GM19452 (cell line): ENCODE measurements at regions not wholly inside any gene's neighbourhood (a gene's known extent, or its start where the extent isn't known, plus 50 kb on each side); places are given as distances from the start of the nearest gene placed in this dataset.

ENCODE experiments used
- ATAC-seq: cut with Tn5 transposase; IDR thresholded peaks from one replicate; pipeline ENCODE4 v1.9.1; 2021; ENCODE audit not compliant: unreplicated experiment

- no peak for ATAC-seq
These were observed 207.0 kb downstream of the TBXT start for GRCh38 chr6:165960695-165961094.

GRCh38 chr6:165959627-165960026 lies 208.0 kb downstream of the TBXT start:
- ATAC-seq = no peak

- no peak for ATAC-seq
These were observed 210.8 kb downstream of the TBXT start for GRCh38 chr6:165956874-165957273.

GRCh38 chr6:165952514-165952913 lies 215.1 kb downstream of the TBXT start:
- no peak for ATAC-seq

GRCh38 chr6:165950316-165950715 lies 217.3 kb downstream of the TBXT start:
- ATAC-seq = no peak

GRCh38 chr6:165949324-165949723 lies 218.3 kb downstream of the TBXT start:
- no peak for ATAC-seq

- no peak for ATAC-seq
These were observed 223.6 kb downstream of the TBXT start for GRCh38 chr6:165944002-165944466.

GRCh38 chr6:165941786-165942185 lies 225.9 kb downstream of the TBXT start:
- ATAC-seq = no peak

GRCh38 chr6:165941249-165941775 lies 226.3 kb downstream of the TBXT start:
- no peak for ATAC-seq

- no peak for ATAC-seq
These were observed 227.3 kb downstream of the TBXT start for GRCh38 chr6:165940366-165940765.

- ATAC-seq = no peak
These were observed 227.9 kb downstream of the TBXT start for GRCh38 chr6:165939601-165940290.

- ATAC-seq = no peak
These were observed 228.6 kb downstream of the TBXT start for GRCh38 chr6:165939047-165939446.

GRCh38 chr6:165937564-165938358 lies 229.9 kb downstream of the TBXT start:
- no peak for ATAC-seq

- no peak for ATAC-seq
These were observed 231.0 kb downstream of the TBXT start for GRCh38 chr6:165936660-165937059.

- no peak for ATAC-seq
These were observed 231.6 kb downstream of the TBXT start for GRCh38 chr6:165936096-165936495.

- no peak for ATAC-seq
These were observed 236.0 kb downstream of the TBXT start for GRCh38 chr6:165931675-165932074.

GRCh38 chr6:165930668-165931214 lies 236.9 kb downstream of the TBXT start:
- no peak for ATAC-seq

- no peak for ATAC-seq
These were observed 238.0 kb downstream of the TBXT start for GRCh38 chr6:165929607-165930006.

- no peak for ATAC-seq
These were observed 241.3 kb downstream of the TBXT start for GRCh38 chr6:165926378-165926777.

GRCh38 chr6:165925474-165926156 lies 242.0 kb downstream of the TBXT start:
- no peak for ATAC-seq

GRCh38 chr6:165922309-165922794 lies 245.3 kb downstream of the TBXT start:
- no peak for ATAC-seq
